ENCODE measurements at regions not wholly inside any gene's neighbourhood (a gene's known extent, or its start where the extent isn't known, plus 50 kb on each side); places are given as distances from the start of the nearest gene placed in this dataset.

- DNase-seq, result no peak
Observed at GRCh38 chr12:125685915-125686314, 620.7 kb downstream of the AACS start.

DNA sequence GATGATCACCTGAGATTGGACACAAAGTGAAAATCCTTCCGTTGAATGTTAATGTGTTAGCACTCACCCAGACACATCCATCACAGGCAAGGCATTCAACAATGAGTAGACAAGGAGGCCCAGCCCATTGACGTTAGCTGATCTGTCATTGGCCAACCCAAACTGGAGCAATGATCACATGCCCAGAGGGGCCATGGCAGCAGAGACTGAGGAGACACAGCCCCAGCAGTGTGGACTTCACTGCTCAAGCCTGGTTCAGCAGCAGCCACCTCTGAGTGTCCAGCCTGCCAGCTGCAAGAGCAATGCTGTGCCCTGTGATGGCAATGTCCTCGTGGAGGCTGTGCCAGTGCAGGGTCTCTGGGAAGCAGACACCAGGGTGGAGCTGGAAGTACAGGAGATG is 622.2 kb downstream of the AACS start:
- DNase-seq, result no peak

DNA sequence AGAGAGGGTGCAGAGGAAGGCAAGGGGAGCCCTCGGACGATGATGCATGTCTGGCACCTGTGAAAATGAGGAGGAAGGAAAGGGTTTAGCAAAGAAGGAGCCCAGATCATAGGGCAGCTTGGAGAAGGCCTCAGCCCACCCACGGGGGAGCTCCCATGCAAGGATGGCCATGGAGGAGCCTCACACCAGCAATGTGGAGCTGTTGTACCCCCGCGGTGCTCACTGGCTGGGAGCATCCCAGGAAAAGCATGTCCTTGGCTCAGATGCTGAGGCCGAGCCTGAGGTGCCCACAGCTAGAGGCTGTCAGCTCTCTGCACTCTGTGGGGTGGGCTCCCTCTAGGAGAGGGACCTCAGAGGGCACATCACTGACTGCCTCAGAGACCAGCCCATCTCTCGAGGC is 622.6 kb downstream of the AACS start:
- no peak for DNase-seq

DNA sequence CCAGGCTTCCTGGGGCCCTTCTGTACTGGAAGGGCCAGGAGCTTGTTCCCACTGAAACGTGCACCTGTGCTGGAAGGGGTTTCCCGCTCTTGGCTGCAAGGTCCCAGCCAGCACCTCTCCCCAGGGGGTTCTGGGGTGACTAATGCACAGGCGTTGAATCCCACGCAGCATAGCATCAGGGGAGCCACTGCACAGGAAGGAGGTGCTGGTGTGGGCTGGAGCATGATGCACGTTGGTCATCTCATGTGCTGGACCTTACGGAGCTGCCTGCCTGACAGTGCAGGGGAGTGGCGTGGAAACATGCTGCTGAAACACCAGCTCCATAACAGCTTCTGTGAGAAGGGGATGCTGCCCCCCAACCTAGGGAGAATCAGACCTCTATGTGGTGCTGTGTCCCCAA is 623.0 kb downstream of the AACS start:
- no peak for DNase-seq

DNA sequence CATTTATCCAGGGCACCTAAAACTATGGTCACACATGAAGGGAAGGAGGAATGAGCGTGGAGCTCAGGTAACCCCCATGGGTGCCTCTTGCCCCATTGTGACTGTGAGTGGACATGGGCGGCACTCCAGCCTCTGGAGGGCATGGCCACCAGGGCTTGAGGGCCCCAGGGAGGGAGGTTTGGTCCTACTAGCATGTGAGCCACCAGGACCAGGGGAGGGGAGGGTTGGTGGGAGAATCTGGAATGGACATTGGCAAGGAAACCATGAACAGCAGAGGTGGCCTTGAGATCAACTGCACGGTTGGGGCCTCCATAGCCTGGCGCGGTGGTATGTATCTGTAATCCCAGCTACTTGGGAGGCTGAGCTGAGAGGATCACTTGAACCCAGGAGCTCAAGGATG is 623.6 kb downstream of the AACS start:
- no peak for DNase-seq

GRCh38 chr12:125689576-125690410 is 624.6 kb downstream of the AACS start:
- no peak for DNase-seq

- no peak for DNase-seq
Observed at GRCh38 chr12:125690841-125691240, 625.6 kb downstream of the AACS start.

DNA sequence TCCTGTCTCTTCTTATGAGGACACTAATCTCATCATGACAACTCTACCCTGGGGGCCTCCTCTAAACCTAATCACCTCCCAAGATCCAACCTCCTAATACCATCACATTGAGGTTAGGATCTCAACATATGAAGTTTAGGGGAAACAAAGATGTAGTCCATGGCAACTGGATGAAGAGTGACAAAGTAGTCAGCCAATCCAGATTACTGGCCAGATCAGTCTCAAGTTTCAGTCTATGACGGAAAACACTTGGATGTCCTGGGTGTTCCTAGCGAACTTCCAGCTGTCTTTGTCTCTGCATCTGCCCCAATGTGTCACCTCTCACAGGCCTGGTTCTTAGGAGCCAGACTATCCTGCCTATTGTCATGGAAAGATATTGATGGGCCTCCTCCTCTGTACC is 630.8 kb downstream of the AACS start:
- DNase-seq, result no peak

- no peak for DNase-seq
Observed at GRCh38 chr12:125704803-125705202, 639.6 kb downstream of the AACS start.

DNA sequence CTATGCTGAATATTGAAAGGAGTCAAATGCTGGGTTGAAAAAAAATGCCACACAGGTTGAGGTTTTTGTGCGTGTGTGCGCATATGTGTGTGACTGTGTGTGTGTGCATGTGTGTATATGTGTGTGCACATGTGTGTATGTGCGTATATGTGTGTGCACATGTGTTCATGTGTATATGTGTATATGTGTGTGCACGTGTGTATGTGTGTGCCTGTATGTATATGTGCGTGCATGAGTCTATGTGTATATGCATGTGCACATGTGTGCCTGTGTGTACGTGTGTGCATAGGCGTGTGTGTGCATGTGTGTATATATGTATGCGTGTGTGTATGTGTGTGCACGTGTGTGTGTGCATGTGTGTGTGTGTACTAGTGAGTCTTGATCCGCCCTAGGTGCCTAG is 655.7 kb downstream of the AACS start:
- no peak for DNase-seq

DNA sequence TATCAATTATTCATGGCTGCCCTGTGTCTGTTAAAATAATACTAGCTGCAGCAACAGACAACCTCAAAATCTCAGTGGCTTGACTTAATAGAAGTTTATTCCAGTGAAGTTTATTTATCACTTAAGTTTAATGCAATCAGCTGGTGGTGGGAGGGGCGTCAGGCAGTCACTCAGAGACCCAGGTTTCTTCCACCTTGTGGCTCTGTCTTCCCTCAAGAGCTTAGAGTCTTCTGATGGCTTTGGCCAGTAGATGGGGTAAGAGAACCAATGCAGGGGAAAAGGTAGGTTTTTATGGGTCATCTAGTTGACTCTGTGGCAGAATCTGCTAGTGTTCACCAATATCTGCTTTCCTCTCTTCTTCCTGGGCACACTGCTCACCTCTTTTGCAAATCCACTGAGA is 668.9 kb downstream of the AACS start:
- no peak for DNase-seq

GRCh38 chr12:125738211-125738610 is 673.0 kb downstream of the AACS start:
- DNase-seq, result no peak

GRCh38 chr12:125742413-125742812 is 677.2 kb downstream of the AACS start:
- no peak for DNase-seq

DNA sequence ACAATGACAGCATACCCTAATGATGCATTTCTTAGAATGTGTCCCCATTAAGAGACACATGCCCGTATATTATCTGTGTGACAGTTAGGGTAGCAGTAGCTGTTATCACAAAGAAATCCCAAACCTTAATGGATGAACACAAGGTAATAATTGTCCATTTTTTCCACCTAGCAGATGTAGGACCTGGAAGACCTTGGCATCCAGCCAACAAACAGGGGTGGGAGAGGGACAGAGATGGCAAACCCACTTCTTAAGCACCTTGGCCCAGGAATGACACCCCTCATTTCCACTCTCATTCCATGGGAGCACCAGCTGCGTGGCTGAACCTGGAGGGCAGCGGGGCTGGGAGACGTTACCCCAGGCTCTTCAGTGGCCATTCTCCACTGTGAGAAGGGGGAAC is 679.0 kb downstream of the AACS start:
- no peak for DNase-seq

- DNase-seq, result no peak
Observed at GRCh38 chr12:125755512-125755911, 690.3 kb downstream of the AACS start.

DNA sequence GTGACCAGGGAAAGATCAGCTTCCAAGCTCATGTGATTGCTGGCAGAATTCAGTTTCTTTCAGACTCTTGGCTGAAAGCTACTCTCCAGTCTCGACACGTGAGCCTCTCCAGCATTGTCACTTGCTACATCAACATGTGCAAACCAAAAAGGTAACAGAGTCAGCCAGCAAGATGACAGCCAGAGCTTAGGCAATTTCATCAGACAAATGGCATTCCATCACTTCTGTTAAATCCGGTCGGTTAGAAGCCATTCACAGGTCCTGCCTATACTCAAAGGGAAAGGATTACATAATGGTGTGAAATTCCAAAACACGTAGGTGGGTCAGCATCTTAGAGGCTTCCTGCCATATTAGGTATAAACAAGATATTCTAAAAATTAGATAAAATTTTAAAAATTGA is 700.9 kb downstream of the AACS start:
- DNase-seq, result no peak

GRCh38 chr12:125772403-125772802 is 707.2 kb downstream of the AACS start:
- DNase-seq, result no peak

DNA sequence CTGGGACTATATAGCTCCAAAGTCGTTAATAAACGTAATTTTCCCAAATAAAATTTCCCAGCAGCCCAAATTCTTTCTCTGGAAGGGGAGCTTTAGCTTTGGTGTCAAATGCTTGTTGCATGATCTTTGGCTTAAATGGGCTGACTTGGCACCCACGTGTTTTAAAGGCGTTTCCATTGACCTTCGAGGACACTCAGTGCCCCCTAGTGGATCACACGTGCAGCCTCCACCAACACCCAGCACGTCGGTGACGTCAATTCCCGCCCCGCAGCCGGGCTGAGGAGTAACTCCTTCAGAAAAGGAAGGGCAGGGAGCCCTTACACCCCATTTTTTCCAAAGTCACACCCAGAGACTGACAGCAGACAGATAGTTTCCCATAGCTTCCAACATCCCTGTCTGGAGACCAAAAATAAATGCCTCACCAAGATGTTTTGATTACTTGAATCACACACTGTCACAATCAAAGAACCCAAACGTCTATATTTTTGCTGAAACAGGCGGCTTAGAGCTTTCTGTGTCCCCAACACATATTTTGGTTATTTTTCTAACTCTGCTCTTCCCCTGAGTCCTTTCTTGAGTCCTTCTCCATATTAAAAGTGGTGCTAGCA is 707.9 kb downstream of the AACS start:
- no peak for DNase-seq

GRCh38 chr12:125775507-125775906 is 710.3 kb downstream of the AACS start:
- DNase-seq, result no peak

- no peak for DNase-seq
Observed at GRCh38 chr12:125776212-125776611, 711.0 kb downstream of the AACS start.

GRCh38 chr12:125786143-125786542 is 720.9 kb downstream of the AACS start:
- DNase-seq, result no peak

GRCh38 chr12:125794401-125794800 is 729.2 kb downstream of the AACS start:
- no peak for DNase-seq

- no peak for DNase-seq
Observed at GRCh38 chr12:125797421-125798175, 732.4 kb downstream of the AACS start.

- DNase-seq, result no peak
Observed at GRCh38 chr12:125804660-125805059, 739.4 kb downstream of the AACS start.
